ENCODE measurements at regions not wholly inside any gene's neighbourhood (a gene's known extent, or its start where the extent isn't known, plus 50 kb on each side); places are given as distances from the start of the nearest gene placed in this dataset.
"Not testable (repeated sequence)": the region's sequence is repeated elsewhere in the genome, so short reads cannot be mapped to it uniquely, and the experiment has no call there.

DNA sequence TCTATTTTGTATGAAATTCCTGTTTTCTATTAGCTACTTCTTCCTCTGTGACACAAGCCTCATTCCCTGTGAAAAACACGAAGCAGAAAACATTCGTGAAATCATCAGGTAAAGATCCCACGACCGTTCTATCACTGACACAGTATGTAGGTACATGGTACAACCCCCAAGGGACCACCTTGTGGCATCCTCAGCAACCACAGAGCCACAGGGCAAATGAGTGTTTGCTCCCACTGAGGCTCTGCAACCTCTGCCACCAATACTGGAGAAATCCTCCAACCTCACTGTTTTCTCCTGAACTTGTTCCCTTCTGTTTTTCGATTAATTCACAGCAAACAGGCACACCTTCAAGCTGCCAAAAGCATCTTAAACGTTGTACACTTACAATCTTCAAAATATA lies 83.7 kb upstream of the FBXO28 start:
- not testable (repeated sequence) for TF ChIP-seq CTCF, EP300, POLR2A (IDR thresholded peaks at IDR 0.05)
